ENCODE measurements at regions not wholly inside any gene's neighbourhood (a gene's known extent, or its start where the extent isn't known, plus 50 kb on each side); places are given as distances from the start of the nearest gene placed in this dataset.

GRCh38 chr14:71474301-71475265 lies 457.6 kb upstream of the RGS6 start:
- no peak for DNase-seq

- DNase-seq, result no peak
Observed at GRCh38 chr14:71475916-71476315, 456.3 kb upstream of the RGS6 start.

GRCh38 chr14:71478542-71478941 lies 453.7 kb upstream of the RGS6 start:
- no peak for DNase-seq

GRCh38 chr14:71481021-71481654 lies 451.1 kb upstream of the RGS6 start:
- no peak for DNase-seq

GRCh38 chr14:71482671-71483070 lies 449.6 kb upstream of the RGS6 start:
- DNase-seq, result no peak

- DNase-seq, result no peak
Observed at GRCh38 chr14:71483154-71483553, 449.1 kb upstream of the RGS6 start.

GRCh38 chr14:71485833-71486232 lies 446.4 kb upstream of the RGS6 start:
- no peak for DNase-seq

GRCh38 chr14:71486279-71486678 lies 445.9 kb upstream of the RGS6 start:
- DNase-seq, result no peak

- DNase-seq, result no peak
Observed at GRCh38 chr14:71487449-71487848, 444.8 kb upstream of the RGS6 start.

- no peak for DNase-seq
Observed at GRCh38 chr14:71487941-71488340, 444.3 kb upstream of the RGS6 start.

- no peak for DNase-seq
Observed at GRCh38 chr14:71488703-71489191, 443.5 kb upstream of the RGS6 start.

- no peak for DNase-seq
Observed at GRCh38 chr14:71489742-71490141, 442.5 kb upstream of the RGS6 start.

GRCh38 chr14:71491931-71492330 lies 440.3 kb upstream of the RGS6 start:
- no peak for DNase-seq

- no peak for DNase-seq
Observed at GRCh38 chr14:71492346-71492745, 439.9 kb upstream of the RGS6 start.

- DNase-seq, result no peak
Observed at GRCh38 chr14:71497645-71498086, 434.6 kb upstream of the RGS6 start.

GRCh38 chr14:71498212-71498611 lies 434.0 kb upstream of the RGS6 start:
- DNase-seq, result no peak

- DNase-seq, result no peak
Observed at GRCh38 chr14:71499018-71499417, 433.2 kb upstream of the RGS6 start.

GRCh38 chr14:71507681-71508080 lies 424.5 kb upstream of the RGS6 start:
- DNase-seq, result no peak

GRCh38 chr14:71508901-71509300 lies 423.3 kb upstream of the RGS6 start:
- no peak for DNase-seq

- no peak for DNase-seq
Observed at GRCh38 chr14:71511152-71511551, 421.1 kb upstream of the RGS6 start.

GRCh38 chr14:71514941-71515919 lies 417.0 kb upstream of the RGS6 start:
- DNase-seq, result no peak

- DNase-seq, result no peak
Observed at GRCh38 chr14:71521238-71522135, 410.7 kb upstream of the RGS6 start.

Data from NCI-H526 (cell line).